Amniotic epithelial cell (primary cell): ENCODE measurements at regions not wholly inside any gene's neighbourhood (a gene's known extent, or its start where the extent isn't known, plus 50 kb on each side); places are given as distances from the start of the nearest gene placed in this dataset.
A peak's percentile ranks its signal among the peaks of the same experiment; 100 is the strongest.

Source experiments
- DNase-seq: peaks from one replicate; pipeline ENCODE4 v3.0.0-alpha.2; 2010; ENCODE audit warnings: low read depth

DNA sequence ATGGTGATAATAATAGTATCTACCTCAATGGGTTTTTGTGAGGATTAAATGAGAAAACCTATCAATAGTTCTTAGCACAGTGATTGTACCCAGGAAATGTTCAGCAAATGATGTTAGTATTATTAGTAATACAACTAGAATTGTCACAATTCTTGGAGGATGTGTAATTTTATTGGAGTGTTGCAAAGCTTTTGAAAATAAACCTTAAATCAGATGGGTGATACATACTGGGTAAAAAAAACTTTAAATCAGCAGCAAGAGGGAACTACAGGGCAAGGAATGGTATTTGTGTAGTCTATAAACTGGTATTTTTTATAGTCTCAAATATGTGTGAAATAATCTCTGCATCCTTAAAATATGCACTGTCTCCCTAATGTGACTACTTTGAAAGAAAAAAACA lies 371.6 kb downstream of the PIK3R1 start:
- no peak for DNase-seq

DNA sequence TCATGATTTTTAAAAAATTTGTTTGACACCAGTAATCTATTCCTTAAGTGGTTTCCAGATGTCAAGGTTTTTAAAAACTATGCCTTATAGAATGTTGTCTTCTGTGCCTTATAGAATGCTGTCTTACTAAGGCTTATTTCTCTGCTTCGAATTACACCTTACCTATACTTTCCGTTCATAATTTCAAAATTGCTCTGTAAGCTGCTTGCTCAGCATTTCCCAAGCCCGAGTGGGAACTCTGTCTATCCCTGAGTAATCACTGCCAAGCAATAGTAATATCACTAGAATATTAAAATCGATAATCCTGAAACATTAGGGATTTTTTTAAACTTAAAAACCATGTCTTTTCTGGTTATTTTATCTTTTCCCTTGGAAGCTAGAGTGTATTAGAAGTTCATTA lies 376.3 kb downstream of the PIK3R1 start:
- DNase-seq: no peak

- no peak for DNase-seq
Measured at GRCh38 chr5:68592351-68592750, 376.8 kb downstream of the PIK3R1 start.

- DNase-seq: peak; percentile 50
Measured at GRCh38 chr5:68593211-68593671, 377.7 kb downstream of the PIK3R1 start.

DNA sequence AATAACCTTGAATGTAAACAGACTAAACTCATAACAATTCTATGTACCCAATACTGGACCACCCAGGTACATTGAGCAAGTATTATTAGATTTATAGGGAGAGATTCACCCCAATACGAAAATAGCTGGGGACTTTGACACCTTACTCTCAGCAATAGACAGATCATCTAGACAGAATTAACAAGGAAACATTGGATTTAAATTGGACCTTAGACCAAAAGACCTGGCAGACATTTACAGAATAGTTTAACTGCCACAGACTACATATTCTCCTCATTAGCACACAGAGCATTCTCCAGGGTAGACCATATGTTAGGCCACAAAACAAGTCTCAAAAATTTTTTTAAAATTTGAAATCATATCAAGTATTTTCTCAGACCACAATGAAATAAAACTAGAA lies 397.4 kb downstream of the PIK3R1 start:
- no peak for DNase-seq

DNA sequence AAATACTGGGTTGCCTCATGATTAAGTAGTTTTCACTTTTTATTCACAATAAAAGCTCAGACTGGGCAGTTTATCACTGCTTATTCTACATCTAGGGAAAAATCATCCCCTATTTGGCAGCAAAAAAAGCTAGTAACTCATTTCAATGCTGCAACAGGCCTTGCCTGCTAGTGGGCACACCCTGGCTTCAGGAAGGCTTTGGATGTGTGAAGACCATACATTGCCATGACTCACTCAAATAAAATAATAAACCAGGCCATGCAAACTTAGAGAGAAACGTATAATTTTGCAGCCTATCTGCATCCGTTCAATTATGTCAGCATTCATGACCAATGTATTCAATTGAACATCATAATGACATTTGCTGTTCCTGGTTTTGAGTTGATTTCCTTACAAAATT lies 402.9 kb downstream of the PIK3R1 start:
- DNase-seq: no peak

DNA sequence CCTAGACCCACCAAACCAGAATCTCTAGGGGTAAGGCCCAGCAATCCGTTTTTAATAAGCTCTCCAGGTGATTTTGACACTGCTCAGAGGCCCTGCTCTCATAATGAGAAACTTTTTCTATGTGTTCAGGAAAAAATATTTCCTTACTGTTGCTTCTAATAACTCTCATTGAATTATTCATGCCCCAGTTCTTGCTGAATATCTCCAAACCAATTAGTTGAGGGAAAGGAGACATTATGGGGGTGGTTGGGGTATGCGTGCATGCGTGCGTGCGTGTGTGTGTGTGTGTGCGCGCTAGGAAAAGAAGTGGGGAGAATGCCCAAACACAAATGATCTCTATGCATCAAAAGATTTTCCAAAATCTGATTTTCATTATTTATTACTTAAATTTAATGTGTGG lies 411.4 kb downstream of the PIK3R1 start:
- DNase-seq: no peak

GRCh38 chr5:68628082-68628814 lies 412.7 kb downstream of the PIK3R1 start:
- DNase-seq: no peak

GRCh38 chr5:68630354-68630753 lies 414.8 kb downstream of the PIK3R1 start:
- DNase-seq: no peak

- DNase-seq: no peak
Measured at GRCh38 chr5:68631884-68632283, 416.3 kb downstream of the PIK3R1 start.

- DNase-seq: no peak
Measured at GRCh38 chr5:68641211-68641610, 425.7 kb downstream of the PIK3R1 start.

- DNase-seq: no peak
Measured at GRCh38 chr5:68643064-68643463, 427.5 kb downstream of the PIK3R1 start.

- no peak for DNase-seq
Measured at GRCh38 chr5:68644971-68645370, 429.4 kb downstream of the PIK3R1 start.

GRCh38 chr5:68646144-68646543 lies 430.6 kb downstream of the PIK3R1 start:
- no peak for DNase-seq

GRCh38 chr5:68647743-68648142 lies 432.2 kb downstream of the PIK3R1 start:
- no peak for DNase-seq

- DNase-seq: peak; percentile 7
Measured at GRCh38 chr5:68648944-68649857, 433.6 kb downstream of the PIK3R1 start.

DNA sequence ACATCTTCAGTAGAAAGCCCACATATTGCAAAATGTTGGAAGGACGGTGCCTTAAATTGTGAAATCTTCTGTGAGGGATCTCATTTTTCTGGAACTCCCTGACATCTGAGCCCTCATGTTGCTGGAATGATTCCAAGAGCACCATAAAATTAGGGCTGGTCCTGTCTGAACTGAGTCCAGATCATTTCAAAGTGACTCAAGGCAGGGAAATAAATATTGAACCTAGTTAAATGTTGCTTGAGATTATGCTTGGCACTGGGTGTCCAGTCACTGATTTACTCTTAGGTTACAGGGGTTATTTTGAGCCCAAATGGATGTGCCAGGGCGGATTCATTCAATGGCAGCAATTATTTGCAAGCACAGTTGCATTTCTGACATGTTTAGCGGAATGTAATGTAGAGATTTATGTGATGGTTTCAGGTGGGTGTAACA lies 437.0 kb downstream of the PIK3R1 start:
- DNase-seq: peak; percentile 41

DNA sequence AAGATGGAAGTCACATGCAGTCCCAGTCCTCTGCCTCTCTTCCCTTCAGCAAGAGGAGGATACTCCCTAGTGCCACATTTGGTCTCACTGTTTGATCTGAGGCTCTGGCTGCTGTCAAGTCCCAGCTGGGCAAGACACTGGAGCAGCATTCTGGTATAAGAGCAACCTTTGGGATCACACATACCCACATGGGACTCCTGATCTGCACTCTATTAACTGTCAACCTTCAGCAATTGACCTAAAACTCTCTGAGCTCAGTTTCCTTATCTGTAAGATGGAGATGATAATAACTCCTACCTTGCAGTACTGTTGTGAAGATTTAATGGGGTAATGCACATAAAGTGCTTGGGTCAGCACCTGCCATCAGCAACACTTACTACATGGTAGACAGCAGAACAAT lies 437.9 kb downstream of the PIK3R1 start:
- DNase-seq: no peak

DNA sequence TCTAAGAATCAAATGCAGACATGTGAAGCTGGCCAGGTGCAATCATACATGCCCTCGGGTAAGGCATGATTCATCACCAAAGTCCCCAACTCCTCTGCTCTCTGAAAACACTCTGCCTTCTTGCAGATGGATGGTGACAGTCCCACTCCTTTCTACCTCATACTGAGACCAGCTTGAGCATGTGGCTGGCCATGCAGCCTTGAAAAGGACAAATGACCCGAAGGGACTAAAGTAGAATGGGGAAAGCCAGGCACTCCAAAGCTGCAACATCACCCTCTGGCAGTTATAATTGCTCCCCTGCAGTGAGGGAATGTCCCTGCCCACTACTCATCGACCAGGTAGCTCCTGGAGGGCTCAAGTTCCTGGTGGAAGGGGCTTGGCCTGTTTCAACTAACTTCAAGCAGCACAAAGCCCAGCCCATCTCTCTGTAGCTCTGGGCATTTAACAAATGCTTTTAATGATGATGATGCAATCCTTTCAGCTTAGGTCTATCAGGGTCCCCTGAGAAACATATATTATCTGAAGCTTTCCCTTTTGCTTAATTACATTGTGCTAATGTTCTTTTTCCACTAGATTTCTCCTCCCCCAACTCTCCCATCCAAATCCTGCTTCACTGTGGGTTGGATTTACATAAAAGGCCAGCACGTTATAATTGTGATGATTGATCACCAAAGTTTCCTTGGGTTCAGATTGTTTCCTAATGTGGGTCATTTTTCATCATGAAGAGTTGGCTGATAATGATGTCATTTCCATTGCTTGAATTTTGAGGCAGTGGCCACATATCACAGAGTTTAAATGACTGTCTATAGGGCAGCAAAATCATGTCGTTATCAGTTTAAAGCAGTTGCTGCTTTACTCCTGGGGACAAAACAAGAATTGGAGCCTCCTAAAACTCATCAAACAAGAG lies 436.5 kb upstream of the SLC30A5 start:
- DNase-seq: no peak

GRCh38 chr5:68658810-68659372 lies 434.9 kb upstream of the SLC30A5 start:
- DNase-seq: no peak

DNA sequence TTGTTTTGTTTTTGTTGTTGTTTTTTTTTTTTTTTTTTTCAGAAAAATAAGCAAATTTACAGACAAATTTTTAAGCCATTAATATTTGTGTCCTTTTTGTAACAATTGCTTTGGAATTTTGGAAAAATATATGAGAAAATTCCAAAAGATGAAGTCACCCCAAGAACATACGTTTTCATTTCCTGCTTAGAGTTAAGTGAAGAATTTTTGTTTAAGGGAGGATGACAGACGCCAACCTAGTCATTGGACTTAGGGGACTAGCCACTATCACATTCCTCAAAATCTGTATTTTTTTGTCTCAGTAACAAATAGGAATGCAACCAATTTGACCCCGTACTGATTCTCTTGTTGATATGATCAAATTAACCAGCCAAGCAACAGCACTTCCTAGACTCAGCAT lies 433.9 kb upstream of the SLC30A5 start:
- DNase-seq: no peak

GRCh38 chr5:68661237-68661636 lies 432.6 kb upstream of the SLC30A5 start:
- DNase-seq: peak; percentile 32
